SK-N-SH (cell line): ENCODE measurements at regions not wholly inside any gene's neighbourhood (a gene's known extent, or its start where the extent isn't known, plus 50 kb on each side); places are given as distances from the start of the nearest gene placed in this dataset.

Experiments used
- CTCF ChIA-PET: fragments of 300-600, 350-600 bp; formaldehyde crosslinking; extraction: SDS; loops from one replicate; lab custom pipeline; 2021; lab: Yijun Ruan, JAX
- POLR2A ChIA-PET: fragments of 350-600 bp; sonication (Branson Sonifier 250); formaldehyde crosslinking; extraction: SDS; loops from one replicate; lab custom pipeline; 2020; ENCODE audit warnings: antibody characterized with exemption, inconsistent platforms; lab: Yijun Ruan, JAX
- DNase-seq: peaks from one replicate; pipeline ENCODE4 v3.0.0; 2012
- H2AFZ ChIP-seq: fragments of 200-600 bp; sonication (generic); 2 replicates; pipeline ENCODE4 v1.8.1; 2016; ENCODE audit warnings: antibody characterized with exemption, mild to moderate bottlenecking, low read depth
- H3F3A ChIP-seq: fragments of 200-600 bp; sonication (generic); replicated peaks from 2 replicates; pipeline ENCODE3; 2016; ENCODE audit warnings: antibody characterized with exemption, mild to moderate bottlenecking; ENCODE audit not compliant: insufficient read depth
- H3K27ac ChIP-seq, 2 experiments: fragments of 200-500 bp in 1 of 2; fragments of 200-600 bp in 1 of 2; sonication (Bioruptor generic) in 1 of 2; sonication (generic), shearing (Covaris generic) in 1 of 2; 2 replicates each; pipeline versions ENCODE4 v1.5.1 to v1.6.1; 2014 to 2016; ENCODE audit warnings: low read depth in 2 of 2, inconsistent platforms in 1 of 2, low read length in 1 of 2, mild to moderate bottlenecking in 1 of 2, mixed read lengths in 1 of 2
- H3K27me3 ChIP-seq: fragments of 200-600 bp; sonication (generic), shearing (Covaris generic); 2 replicates; pipeline ENCODE4 v1.6.1; 2016; ENCODE audit warnings: mixed run types; ENCODE audit not compliant: insufficient read depth
- H3K36me3 ChIP-seq, 2 experiments: fragments of 200-500 bp in 1 of 2; fragments of 200-600 bp in 1 of 2; sonication (Bioruptor generic) in 1 of 2; sonication (generic) in 1 of 2; replicated peaks in 1 of 2; 2 replicates each; pipeline versions ENCODE3 to v1.5.1; 2014 to 2016; ENCODE audit warnings: low read length in 1 of 2, mild to moderate bottlenecking in 1 of 2; ENCODE audit not compliant: insufficient read depth in 2 of 2, control insufficient read depth in 1 of 2
- H3K4me1 ChIP-seq, 2 experiments: fragments of 200-500 bp in 1 of 2; fragments of 200-600 bp in 1 of 2; sonication (Bioruptor generic) in 1 of 2; sonication (generic), shearing (Covaris generic) in 1 of 2; 2 replicates each; pipeline versions ENCODE4 v1.5.1 to v1.6.1; 2014 to 2016; ENCODE audit warnings: low read depth in 1 of 2, low read length in 1 of 2, mixed run types in 1 of 2; ENCODE audit not compliant: insufficient read depth in 2 of 2, control insufficient read depth in 1 of 2
- H3K4me2 ChIP-seq: fragments of 200-600 bp; sonication (generic), shearing (Covaris generic); 2 replicates; pipeline ENCODE4 v1.6.1; 2017; ENCODE audit warnings: mixed run types
- H3K4me3 ChIP-seq, 2 experiments: fragments of 200-500 bp in 1 of 2; fragments of 200-600 bp in 1 of 2; sonication (Bioruptor generic) in 1 of 2; sonication (generic), shearing (Covaris generic) in 1 of 2; 2 replicates each; pipeline versions ENCODE4 v1.5.1 to v1.8.1; 2014 to 2016; ENCODE audit warnings: low read depth in 2 of 2, inconsistent platforms in 1 of 2, low read length in 1 of 2, mild to moderate bottlenecking in 1 of 2, mixed read lengths in 1 of 2, moderate library complexity in 1 of 2
- H3K79me2 ChIP-seq: fragments of 200-600 bp; sonication (generic); 2 replicates; pipeline ENCODE4 v1.8.1; 2017; ENCODE audit warnings: mild to moderate bottlenecking; ENCODE audit not compliant: insufficient read depth
- H3K9ac ChIP-seq: fragments of 200-600 bp; sonication (generic); 2 replicates; pipeline ENCODE4 v1.6.1; 2017; ENCODE audit warnings: mixed run types
- H3K9me2 ChIP-seq: fragments of 200-600 bp; sonication (generic); 2 replicates; pipeline ENCODE4 v1.6.1; 2017; ENCODE audit warnings: mixed run types
- H3K9me3 ChIP-seq: fragments of 200-600 bp; sonication (generic); 2 replicates; pipeline ENCODE4 v1.6.1; 2017; ENCODE audit warnings: mixed run types, mild to moderate bottlenecking, moderate library complexity
- H4K20me1 ChIP-seq: fragments of 200-600 bp; sonication (generic); 2 replicates; pipeline ENCODE4 v1.6.1; 2017; ENCODE audit warnings: mild to moderate bottlenecking, mixed run types; ENCODE audit not compliant: insufficient read depth
- CTCF ChIP-seq: fragments of 200-600 bp; sonication (generic); IDR thresholded peaks from 2 replicates; pipeline ENCODE4 v1.6.1; 2017; ENCODE audit warnings: antibody characterized with exemption, mild to moderate bottlenecking, moderate library complexity
- ELF1 ChIP-seq: IDR thresholded peaks from 2 replicates; pipeline ENCODE4 v1.4.0; 2012
- FOSL2 ChIP-seq: IDR thresholded peaks from 2 replicates; pipeline ENCODE4 v1.4.0; 2012; ENCODE audit warnings: low read depth, mild to moderate bottlenecking, moderate library complexity, borderline replicate concordance
- FOXJ3 ChIP-seq: sonication (generic); formaldehyde crosslinking; IDR thresholded peaks from 2 replicates; pipeline ENCODE4 v1.5.1; 2020; ENCODE audit warnings: mild to moderate bottlenecking, missing genetic modification reagents
- MAX ChIP-seq: IDR thresholded peaks from 2 replicates; pipeline ENCODE4 v1.4.0; 2012; ENCODE audit warnings: low read depth
- MEF2A ChIP-seq: IDR thresholded peaks from 2 replicates; pipeline ENCODE4 v1.4.0; 2012; ENCODE audit warnings: low read depth, borderline replicate concordance
- MXI1 ChIP-seq: IDR thresholded peaks from 2 replicates; pipeline ENCODE4 v1.6.1; 2012; ENCODE audit warnings: mild to moderate bottlenecking, low read depth, low read length, improper control_type of control experiment
- RAD21 ChIP-seq: IDR thresholded peaks from 2 replicates; pipeline ENCODE4 v1.6.1; 2012; ENCODE audit warnings: mild to moderate bottlenecking, low read length
- REST ChIP-seq: IDR thresholded peaks from 2 replicates; pipeline ENCODE4 v1.6.1; 2012; ENCODE audit warnings: mild to moderate bottlenecking, low read depth, low read length, moderate library complexity
- RFX5 ChIP-seq: IDR thresholded peaks from 2 replicates; pipeline ENCODE4 v1.6.1; 2012; ENCODE audit warnings: mild to moderate bottlenecking, improper control_type of control experiment, low read length
- RXRA ChIP-seq: IDR thresholded peaks from 2 replicates; pipeline ENCODE4 v1.4.0; 2012; ENCODE audit warnings: low read depth, mild to moderate bottlenecking, borderline replicate concordance
- SMC3 ChIP-seq: IDR thresholded peaks from 2 replicates; pipeline ENCODE4 v1.6.1; 2012; ENCODE audit warnings: low read depth, low read length, improper control_type of control experiment
- TCF12 ChIP-seq: IDR thresholded peaks from 2 replicates; pipeline ENCODE4 v1.4.0; 2012
- TEAD4 ChIP-seq: IDR thresholded peaks from 2 replicates; pipeline ENCODE4 v1.4.0; 2012; ENCODE audit warnings: mild to moderate bottlenecking, borderline replicate concordance; ENCODE audit not compliant: insufficient read depth
- USF1 ChIP-seq: IDR thresholded peaks from 2 replicates; pipeline ENCODE4 v1.4.0; 2012; ENCODE audit warnings: low read depth, borderline replicate concordance
- YY1 ChIP-seq: IDR thresholded peaks from 2 replicates; pipeline ENCODE4 v1.4.0; 2012; ENCODE audit warnings: low read depth, mild to moderate bottlenecking
- ZBTB33 ChIP-seq: IDR thresholded peaks from 2 replicates; pipeline ENCODE4 v1.4.0; 2012; ENCODE audit warnings: low read depth, borderline replicate concordance
- WGBS: methylation state at CpG from one replicate; pipeline ENCODE4 v1.1.6; 2017; ENCODE audit warnings: low lambda C conversion rate; 5-methylcytosine and 5-hydroxymethylcytosine counted together

- no peak overlapping the region for H3K9ac ChIP-seq
- POLR2A ChIA-PET: no interaction called here
- H2AFZ ChIP-seq: no peak overlapping the region
- CTCF ChIA-PET: interaction anchor here (1.0 to 1.8 kb wide), 4 partner anchors 10 to 612 kb away, joined by 3 to 6 read pairs (median 4); no protein-coding TSS in a partner anchor
- peaks cover 0 to 5% of the 10 kb centered on the region in 2 experiments; a peak in 1 of 4 replicates for H3K4me1 ChIP-seq
- no peaks in the 10 kb centered on the region for H3K79me2 ChIP-seq
- H3K9me3 ChIP-seq: no peaks in the 10 kb centered on the region
- H3K9me2 ChIP-seq: no peaks in the 10 kb centered on the region
- 75% methylated on average over 3 of the region's 5 CpGs for WGBS
- H3K4me2 ChIP-seq: no peak overlapping the region
- DNase-seq: no peak
- no peak overlapping the region for H3K27ac ChIP-seq
- H4K20me1 ChIP-seq: no peaks in the 10 kb centered on the region
- no peaks in the 10 kb centered on the region for H3K36me3 ChIP-seq
- H3F3A ChIP-seq: no peaks in the 10 kb centered on the region
- TF ChIP-seq REST (no peak), FOSL2 (no peak), TEAD4 (no peak), USF1 (no peak), ZBTB33 (no peak), SMC3 (no peak), MEF2A (no peak), CTCF (no peak), FOXJ3 (no peak), YY1 (no peak), ELF1 (no peak), RFX5 (no peak), RXRA (no peak), TCF12 (no peak), MXI1 (no peak), MAX (no peak), RAD21 (no peak)
- TF ChIP-seq, all 33 proteins: peak for 0
- no peak overlapping the region for H3K4me3 ChIP-seq
- H3K27me3 ChIP-seq: no peaks in the 10 kb centered on the region
Measured at GRCh38 chr5:74030821-74031220, 404.8 kb downstream of the ARHGEF28 start.
